Ishikawa (cell line): ENCODE measurements at regions not wholly inside any gene's neighbourhood (a gene's known extent, or its start where the extent isn't known, plus 50 kb on each side); places are given as distances from the start of the nearest gene placed in this dataset.

Source experiments
- CEBPB ChIP-seq: IDR thresholded peaks from 2 replicates; pipeline ENCODE4 v1.6.1; 2012
- CREB1 ChIP-seq: IDR thresholded peaks from 2 replicates; pipeline ENCODE4 v1.6.1; 2012; ENCODE audit warnings: low read depth
- EGR1 ChIP-seq: IDR thresholded peaks from 2 replicates; pipeline ENCODE4 v1.6.1; 2012
- EP300 ChIP-seq: IDR thresholded peaks from 2 replicates; pipeline ENCODE4 v1.6.1; 2012; ENCODE audit warnings: borderline replicate concordance
- FOXM1 ChIP-seq: IDR thresholded peaks from 2 replicates; pipeline ENCODE4 v1.6.1; 2012; ENCODE audit warnings: low read depth, borderline replicate concordance
- RAD21 ChIP-seq: IDR thresholded peaks from 2 replicates; pipeline ENCODE4 v1.6.1; 2012; ENCODE audit warnings: low read depth
- TAF1 ChIP-seq: IDR thresholded peaks from 2 replicates; pipeline ENCODE4 v1.6.1; 2012; ENCODE audit warnings: low read depth, mild to moderate bottlenecking
- TCF12 ChIP-seq: IDR thresholded peaks from 2 replicates; pipeline ENCODE4 v1.6.1; 2012; ENCODE audit warnings: low read depth
- TEAD4 ChIP-seq: IDR thresholded peaks from 2 replicates; pipeline ENCODE4 v1.6.1; 2012
- YY1 ChIP-seq: IDR thresholded peaks from 2 replicates; pipeline ENCODE4 v1.6.1; 2012; ENCODE audit warnings: low read depth
- ZBTB7A ChIP-seq: IDR thresholded peaks from 2 replicates; pipeline ENCODE4 v1.6.1; 2012; ENCODE audit warnings: low read depth
- TF ChIP-seq, protein P1 (sequence below): IDR thresholded peaks from 2 replicates; pipeline ENCODE4 v1.6.1; 2012
- TF ChIP-seq, protein P2 (sequence below): IDR thresholded peaks from 2 replicates; pipeline ENCODE4 v1.6.1; 2012; ENCODE audit warnings: low read depth, mild to moderate bottlenecking
- TF ChIP-seq, protein P3 (sequence below): IDR thresholded peaks from 2 replicates; pipeline ENCODE4 v1.6.1; 2012

DNA sequence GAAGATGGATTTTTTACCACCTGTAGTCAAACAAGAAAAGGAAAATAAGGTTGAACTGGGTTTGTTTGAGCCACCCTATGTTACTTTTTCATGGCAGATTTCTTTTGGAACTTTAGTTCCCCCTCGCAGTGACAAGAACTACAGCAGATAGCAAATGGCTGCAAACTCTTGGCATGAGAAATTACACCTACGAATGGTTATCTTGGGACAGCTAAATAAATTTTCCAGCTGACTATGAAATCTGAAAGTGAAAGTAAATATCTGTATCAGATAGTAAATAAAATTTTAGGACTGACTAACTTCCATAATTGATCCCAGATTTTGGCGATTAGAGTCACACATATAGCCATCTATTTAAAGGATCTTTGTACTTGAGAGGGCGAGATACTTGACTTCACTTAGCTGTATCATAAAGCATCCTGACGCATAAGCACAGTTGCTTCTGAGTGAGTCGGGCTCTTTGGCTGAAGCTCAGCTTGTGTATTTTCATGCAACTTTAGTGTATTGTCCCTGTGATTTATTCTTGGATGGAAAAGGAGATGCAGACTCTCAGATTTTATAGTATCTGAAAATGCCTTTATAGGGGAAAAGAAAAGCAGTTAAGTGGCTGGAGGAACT is 125.3 kb upstream of the B3GAT2 start:
- no peak for TF ChIP-seq EGR1
- TF ChIP-seq, protein P1, sequence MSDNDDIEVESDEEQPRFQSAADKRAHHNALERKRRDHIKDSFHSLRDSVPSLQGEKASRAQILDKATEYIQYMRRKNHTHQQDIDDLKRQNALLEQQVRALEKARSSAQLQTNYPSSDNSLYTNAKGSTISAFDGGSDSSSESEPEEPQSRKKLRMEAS, result no peak
- no peak for TF ChIP-seq CREB1
- TF ChIP-seq, protein P2, sequence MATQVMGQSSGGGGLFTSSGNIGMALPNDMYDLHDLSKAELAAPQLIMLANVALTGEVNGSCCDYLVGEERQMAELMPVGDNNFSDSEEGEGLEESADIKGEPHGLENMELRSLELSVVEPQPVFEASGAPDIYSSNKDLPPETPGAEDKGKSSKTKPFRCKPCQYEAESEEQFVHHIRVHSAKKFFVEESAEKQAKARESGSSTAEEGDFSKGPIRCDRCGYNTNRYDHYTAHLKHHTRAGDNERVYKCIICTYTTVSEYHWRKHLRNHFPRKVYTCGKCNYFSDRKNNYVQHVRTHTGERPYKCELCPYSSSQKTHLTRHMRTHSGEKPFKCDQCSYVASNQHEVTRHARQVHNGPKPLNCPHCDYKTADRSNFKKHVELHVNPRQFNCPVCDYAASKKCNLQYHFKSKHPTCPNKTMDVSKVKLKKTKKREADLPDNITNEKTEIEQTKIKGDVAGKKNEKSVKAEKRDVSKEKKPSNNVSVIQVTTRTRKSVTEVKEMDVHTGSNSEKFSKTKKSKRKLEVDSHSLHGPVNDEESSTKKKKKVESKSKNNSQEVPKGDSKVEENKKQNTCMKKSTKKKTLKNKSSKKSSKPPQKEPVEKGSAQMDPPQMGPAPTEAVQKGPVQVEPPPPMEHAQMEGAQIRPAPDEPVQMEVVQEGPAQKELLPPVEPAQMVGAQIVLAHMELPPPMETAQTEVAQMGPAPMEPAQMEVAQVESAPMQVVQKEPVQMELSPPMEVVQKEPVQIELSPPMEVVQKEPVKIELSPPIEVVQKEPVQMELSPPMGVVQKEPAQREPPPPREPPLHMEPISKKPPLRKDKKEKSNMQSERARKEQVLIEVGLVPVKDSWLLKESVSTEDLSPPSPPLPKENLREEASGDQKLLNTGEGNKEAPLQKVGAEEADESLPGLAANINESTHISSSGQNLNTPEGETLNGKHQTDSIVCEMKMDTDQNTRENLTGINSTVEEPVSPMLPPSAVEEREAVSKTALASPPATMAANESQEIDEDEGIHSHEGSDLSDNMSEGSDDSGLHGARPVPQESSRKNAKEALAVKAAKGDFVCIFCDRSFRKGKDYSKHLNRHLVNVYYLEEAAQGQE, result no peak
- TF ChIP-seq ZBTB7A, result no peak
- no peak for TF ChIP-seq RAD21
- no peak for TF ChIP-seq TCF12
- no peak for TF ChIP-seq EP300
- TF ChIP-seq TEAD4, result no peak
- TF ChIP-seq TAF1, result no peak
- TF ChIP-seq, protein P3, sequence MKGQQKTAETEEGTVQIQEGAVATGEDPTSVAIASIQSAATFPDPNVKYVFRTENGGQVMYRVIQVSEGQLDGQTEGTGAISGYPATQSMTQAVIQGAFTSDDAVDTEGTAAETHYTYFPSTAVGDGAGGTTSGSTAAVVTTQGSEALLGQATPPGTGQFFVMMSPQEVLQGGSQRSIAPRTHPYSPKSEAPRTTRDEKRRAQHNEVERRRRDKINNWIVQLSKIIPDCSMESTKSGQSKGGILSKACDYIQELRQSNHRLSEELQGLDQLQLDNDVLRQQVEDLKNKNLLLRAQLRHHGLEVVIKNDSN, result no peak
- no peak for TF ChIP-seq CEBPB
- TF ChIP-seq FOXM1, result no peak
- TF ChIP-seq YY1, result no peak
